Glutamatergic neuron (in vitro differentiated cells): ENCODE measurements at regions not wholly inside any gene's neighbourhood (a gene's known extent, or its start where the extent isn't known, plus 50 kb on each side); places are given as distances from the start of the nearest gene placed in this dataset.
"Not testable (repeated sequence)": the region's sequence is repeated elsewhere in the genome, so short reads cannot be mapped to it uniquely, and the experiment has no call there.

Experiments used
- DNase-seq: peaks from one replicate; pipeline ENCODE4 v3.0.0; 2022
- H3K27ac Mint-ChIP-seq: one replicate; pipeline ENCODE4 v1.8.0; 2020; ENCODE audit warnings: mild to moderate bottlenecking, mixed read lengths, inconsistent platforms; ENCODE audit not compliant: unreplicated experiment
- H3K27me3 Mint-ChIP-seq: one replicate; pipeline ENCODE4 v1.8.0; 2020; ENCODE audit warnings: mild to moderate bottlenecking, moderate library complexity, mixed read lengths, inconsistent platforms; ENCODE audit not compliant: unreplicated experiment
- H3K36me3 Mint-ChIP-seq: one replicate; pipeline ENCODE4 v1.8.0; 2020; ENCODE audit warnings: mild to moderate bottlenecking, mixed read lengths, inconsistent platforms; ENCODE audit not compliant: unreplicated experiment
- H3K4me1 Mint-ChIP-seq: one replicate; pipeline ENCODE4 v1.8.0; 2020; ENCODE audit warnings: mild to moderate bottlenecking, low read depth, mixed read lengths, inconsistent platforms; ENCODE audit not compliant: unreplicated experiment
- H3K4me3 Mint-ChIP-seq: one replicate; pipeline ENCODE4 v1.8.0; 2020; ENCODE audit warnings: mild to moderate bottlenecking, mixed read lengths, inconsistent platforms; ENCODE audit not compliant: unreplicated experiment
- H3K9me3 Mint-ChIP-seq: one replicate; pipeline ENCODE4 v1.8.0; 2020; ENCODE audit warnings: mild to moderate bottlenecking, moderate library complexity, mixed read lengths, inconsistent platforms; ENCODE audit not compliant: unreplicated experiment
- CTCF ChIP-seq: fragments of 200-600 bp; sonication (generic); IDR thresholded peaks from one replicate; pipeline ENCODE4 v1.5.0; 2021; ENCODE audit not compliant: partially characterized antibody, unreplicated experiment

GRCh38 chr1:191519519-191519918, 638.7 kb upstream of the RGS18 start:
- Mint-ChIP-seq H3K4me1 (no peaks in the 10 kb centered on the region), H3K27ac (no peak overlapping the region), H3K9me3 (no peaks in the 10 kb centered on the region), H3K27me3 (no peaks in the 10 kb centered on the region), H3K36me3 (no peaks in the 10 kb centered on the region), H3K4me3 (no peak overlapping the region)
- TF ChIP-seq CTCF, result no peak
- no peak for DNase-seq

GRCh38 chr1:191520345-191520744, 637.9 kb upstream of the RGS18 start:
- DNase-seq, result no peak
- Mint-ChIP-seq H3K27me3 (no peaks in the 10 kb centered on the region), H3K36me3 (no peaks in the 10 kb centered on the region), H3K4me1 (no peaks in the 10 kb centered on the region), H3K27ac (no peak overlapping the region), H3K4me3 (no peak overlapping the region), H3K9me3 (no peaks in the 10 kb centered on the region)
- no peak for TF ChIP-seq CTCF

- not testable (repeated sequence) for H3K27me3 Mint-ChIP-seq, DNase-seq, H3K4me3 Mint-ChIP-seq, H3K27ac Mint-ChIP-seq, H3K4me1 Mint-ChIP-seq, H3K9me3 Mint-ChIP-seq, H3K36me3 Mint-ChIP-seq
These were observed 632.3 kb upstream of the RGS18 start for GRCh38 chr1:191525944-191526343.

- H3K4me3 Mint-ChIP-seq, result no peak overlapping the region
- no peaks in the 10 kb centered on the region for H3K27me3 Mint-ChIP-seq
- no peaks in the 10 kb centered on the region for H3K9me3 Mint-ChIP-seq
- H3K36me3 Mint-ChIP-seq, result no peaks in the 10 kb centered on the region
- DNase-seq, result no peak
- no peak overlapping the region for H3K27ac Mint-ChIP-seq
- H3K4me1 Mint-ChIP-seq, result no peaks in the 10 kb centered on the region
- TF ChIP-seq CTCF, result no peak
These were observed 630.0 kb upstream of the RGS18 start for GRCh38 chr1:191528275-191528674.

- H3K4me1 Mint-ChIP-seq, result no peaks in the 10 kb centered on the region
These were observed 627.3 kb upstream of the RGS18 start for GRCh38 chr1:191530928-191531327.

More at GRCh38 chr1:191530928-191531327, 627.3 kb upstream of the RGS18 start:
- no peak for TF ChIP-seq CTCF
- Mint-ChIP-seq H3K9me3 (no peaks in the 10 kb centered on the region), H3K4me3 (no peak overlapping the region), H3K27me3 (no peaks in the 10 kb centered on the region), H3K36me3 (no peaks in the 10 kb centered on the region), H3K27ac (no peak overlapping the region)
- no peak for DNase-seq
